K562 (cell line): ENCODE measurements at regions not wholly inside any gene's neighbourhood (a gene's known extent, or its start where the extent isn't known, plus 50 kb on each side); places are given as distances from the start of the nearest gene placed in this dataset.
A peak's percentile ranks its signal among the peaks of the same experiment; 100 is the strongest.

Source experiments
- GABPB2 ChIP-seq: fragments of 250-450 bp; sonication (Bioruptor Pico); conservative IDR thresholded peaks from 2 replicates; pipeline ENCODE4 v1.5.1; 2021; ENCODE audit warnings: mild to moderate bottlenecking
- GTF2F1 ChIP-seq: IDR thresholded peaks from 2 replicates; pipeline ENCODE4 v1.6.1; 2011; ENCODE audit warnings: low read depth, low read length, improper control_type of control experiment
- MXI1 ChIP-seq: IDR thresholded peaks from 2 replicates; pipeline ENCODE4 v1.6.1; 2011; ENCODE audit warnings: low read depth, mild to moderate bottlenecking, improper control_type of control experiment, low read length
- POLR2AphosphoS5 ChIP-seq: IDR thresholded peaks from 2 replicates; pipeline ENCODE4 v1.6.1; 2011; ENCODE audit warnings: mild to moderate bottlenecking, low read depth, low read length, moderate library complexity; ENCODE audit not compliant: control insufficient read depth, insufficient read depth
- RAD51 ChIP-seq: fragments of 450-650 bp; IDR thresholded peaks from 2 replicates; pipeline ENCODE4 v1.7.1; 2016; ENCODE audit warnings: low read depth, mild to moderate bottlenecking, borderline replicate concordance
- STAG1 ChIP-seq: sonication (generic); formaldehyde crosslinking; IDR thresholded peaks from 2 replicates; pipeline ENCODE4 v1.5.0; 2020; ENCODE audit warnings: missing genetic modification reagents, borderline replicate concordance
- ZNF217 ChIP-seq: sonication (generic); formaldehyde crosslinking; IDR thresholded peaks from 2 replicates; pipeline ENCODE4 v1.8.0; 2022; ENCODE audit warnings: mild to moderate bottlenecking, missing genetic modification reagents
- TF ChIP-seq, protein P1 (sequence below): fragments of 450-650 bp; IDR thresholded peaks from 2 replicates; pipeline ENCODE4 v1.6.1; 2016; ENCODE audit warnings: mild to moderate bottlenecking, moderate library complexity
- TF ChIP-seq, protein P2 (sequence below): fragments of 450-650 bp; formaldehyde crosslinking; IDR thresholded peaks from 2 replicates; pipeline ENCODE4 v1.4.0; 2020; ENCODE audit warnings: mild to moderate bottlenecking, mixed read lengths

DNA sequence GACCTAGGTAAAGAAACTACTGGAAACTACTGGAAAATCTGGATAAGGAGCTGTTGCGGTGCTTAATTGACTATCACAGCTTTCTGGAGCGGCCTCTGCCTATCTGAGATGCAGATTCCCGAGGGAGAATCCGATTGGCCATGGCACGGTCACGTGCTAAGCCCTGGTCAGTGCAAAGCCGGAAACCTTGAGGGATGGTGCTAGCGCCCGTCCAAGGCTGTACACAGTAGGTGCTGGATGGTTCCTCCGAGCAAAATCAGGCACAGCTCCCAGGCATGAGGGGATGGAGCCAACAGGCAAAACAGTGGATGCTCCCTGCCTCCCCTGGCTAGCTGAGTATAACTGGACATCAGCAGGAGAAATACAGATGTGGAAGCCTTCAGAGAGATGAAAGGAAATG, 238.7 kb upstream of the HES1 start (continued):
- TF ChIP-seq, protein P1, sequence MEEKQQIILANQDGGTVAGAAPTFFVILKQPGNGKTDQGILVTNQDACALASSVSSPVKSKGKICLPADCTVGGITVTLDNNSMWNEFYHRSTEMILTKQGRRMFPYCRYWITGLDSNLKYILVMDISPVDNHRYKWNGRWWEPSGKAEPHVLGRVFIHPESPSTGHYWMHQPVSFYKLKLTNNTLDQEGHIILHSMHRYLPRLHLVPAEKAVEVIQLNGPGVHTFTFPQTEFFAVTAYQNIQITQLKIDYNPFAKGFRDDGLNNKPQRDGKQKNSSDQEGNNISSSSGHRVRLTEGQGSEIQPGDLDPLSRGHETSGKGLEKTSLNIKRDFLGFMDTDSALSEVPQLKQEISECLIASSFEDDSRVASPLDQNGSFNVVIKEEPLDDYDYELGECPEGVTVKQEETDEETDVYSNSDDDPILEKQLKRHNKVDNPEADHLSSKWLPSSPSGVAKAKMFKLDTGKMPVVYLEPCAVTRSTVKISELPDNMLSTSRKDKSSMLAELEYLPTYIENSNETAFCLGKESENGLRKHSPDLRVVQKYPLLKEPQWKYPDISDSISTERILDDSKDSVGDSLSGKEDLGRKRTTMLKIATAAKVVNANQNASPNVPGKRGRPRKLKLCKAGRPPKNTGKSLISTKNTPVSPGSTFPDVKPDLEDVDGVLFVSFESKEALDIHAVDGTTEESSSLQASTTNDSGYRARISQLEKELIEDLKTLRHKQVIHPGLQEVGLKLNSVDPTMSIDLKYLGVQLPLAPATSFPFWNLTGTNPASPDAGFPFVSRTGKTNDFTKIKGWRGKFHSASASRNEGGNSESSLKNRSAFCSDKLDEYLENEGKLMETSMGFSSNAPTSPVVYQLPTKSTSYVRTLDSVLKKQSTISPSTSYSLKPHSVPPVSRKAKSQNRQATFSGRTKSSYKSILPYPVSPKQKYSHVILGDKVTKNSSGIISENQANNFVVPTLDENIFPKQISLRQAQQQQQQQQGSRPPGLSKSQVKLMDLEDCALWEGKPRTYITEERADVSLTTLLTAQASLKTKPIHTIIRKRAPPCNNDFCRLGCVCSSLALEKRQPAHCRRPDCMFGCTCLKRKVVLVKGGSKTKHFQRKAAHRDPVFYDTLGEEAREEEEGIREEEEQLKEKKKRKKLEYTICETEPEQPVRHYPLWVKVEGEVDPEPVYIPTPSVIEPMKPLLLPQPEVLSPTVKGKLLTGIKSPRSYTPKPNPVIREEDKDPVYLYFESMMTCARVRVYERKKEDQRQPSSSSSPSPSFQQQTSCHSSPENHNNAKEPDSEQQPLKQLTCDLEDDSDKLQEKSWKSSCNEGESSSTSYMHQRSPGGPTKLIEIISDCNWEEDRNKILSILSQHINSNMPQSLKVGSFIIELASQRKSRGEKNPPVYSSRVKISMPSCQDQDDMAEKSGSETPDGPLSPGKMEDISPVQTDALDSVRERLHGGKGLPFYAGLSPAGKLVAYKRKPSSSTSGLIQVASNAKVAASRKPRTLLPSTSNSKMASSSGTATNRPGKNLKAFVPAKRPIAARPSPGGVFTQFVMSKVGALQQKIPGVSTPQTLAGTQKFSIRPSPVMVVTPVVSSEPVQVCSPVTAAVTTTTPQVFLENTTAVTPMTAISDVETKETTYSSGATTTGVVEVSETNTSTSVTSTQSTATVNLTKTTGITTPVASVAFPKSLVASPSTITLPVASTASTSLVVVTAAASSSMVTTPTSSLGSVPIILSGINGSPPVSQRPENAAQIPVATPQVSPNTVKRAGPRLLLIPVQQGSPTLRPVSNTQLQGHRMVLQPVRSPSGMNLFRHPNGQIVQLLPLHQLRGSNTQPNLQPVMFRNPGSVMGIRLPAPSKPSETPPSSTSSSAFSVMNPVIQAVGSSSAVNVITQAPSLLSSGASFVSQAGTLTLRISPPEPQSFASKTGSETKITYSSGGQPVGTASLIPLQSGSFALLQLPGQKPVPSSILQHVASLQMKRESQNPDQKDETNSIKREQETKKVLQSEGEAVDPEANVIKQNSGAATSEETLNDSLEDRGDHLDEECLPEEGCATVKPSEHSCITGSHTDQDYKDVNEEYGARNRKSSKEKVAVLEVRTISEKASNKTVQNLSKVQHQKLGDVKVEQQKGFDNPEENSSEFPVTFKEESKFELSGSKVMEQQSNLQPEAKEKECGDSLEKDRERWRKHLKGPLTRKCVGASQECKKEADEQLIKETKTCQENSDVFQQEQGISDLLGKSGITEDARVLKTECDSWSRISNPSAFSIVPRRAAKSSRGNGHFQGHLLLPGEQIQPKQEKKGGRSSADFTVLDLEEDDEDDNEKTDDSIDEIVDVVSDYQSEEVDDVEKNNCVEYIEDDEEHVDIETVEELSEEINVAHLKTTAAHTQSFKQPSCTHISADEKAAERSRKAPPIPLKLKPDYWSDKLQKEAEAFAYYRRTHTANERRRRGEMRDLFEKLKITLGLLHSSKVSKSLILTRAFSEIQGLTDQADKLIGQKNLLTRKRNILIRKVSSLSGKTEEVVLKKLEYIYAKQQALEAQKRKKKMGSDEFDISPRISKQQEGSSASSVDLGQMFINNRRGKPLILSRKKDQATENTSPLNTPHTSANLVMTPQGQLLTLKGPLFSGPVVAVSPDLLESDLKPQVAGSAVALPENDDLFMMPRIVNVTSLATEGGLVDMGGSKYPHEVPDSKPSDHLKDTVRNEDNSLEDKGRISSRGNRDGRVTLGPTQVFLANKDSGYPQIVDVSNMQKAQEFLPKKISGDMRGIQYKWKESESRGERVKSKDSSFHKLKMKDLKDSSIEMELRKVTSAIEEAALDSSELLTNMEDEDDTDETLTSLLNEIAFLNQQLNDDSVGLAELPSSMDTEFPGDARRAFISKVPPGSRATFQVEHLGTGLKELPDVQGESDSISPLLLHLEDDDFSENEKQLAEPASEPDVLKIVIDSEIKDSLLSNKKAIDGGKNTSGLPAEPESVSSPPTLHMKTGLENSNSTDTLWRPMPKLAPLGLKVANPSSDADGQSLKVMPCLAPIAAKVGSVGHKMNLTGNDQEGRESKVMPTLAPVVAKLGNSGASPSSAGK: peak; percentile 35; the same call in 1 of the 2 replicates
- TF ChIP-seq POLR2AphosphoS5 (no peak), GABPB2 (CRISPR knock-in tag) (no peak), STAG1 (CRISPR knock-in tag) (no peak), GTF2F1 (no peak), MXI1 (no peak), ZNF217 (CRISPR knock-in tag) (no peak), RAD51 (peak; percentile 86)
- TF ChIP-seq, protein P2, sequence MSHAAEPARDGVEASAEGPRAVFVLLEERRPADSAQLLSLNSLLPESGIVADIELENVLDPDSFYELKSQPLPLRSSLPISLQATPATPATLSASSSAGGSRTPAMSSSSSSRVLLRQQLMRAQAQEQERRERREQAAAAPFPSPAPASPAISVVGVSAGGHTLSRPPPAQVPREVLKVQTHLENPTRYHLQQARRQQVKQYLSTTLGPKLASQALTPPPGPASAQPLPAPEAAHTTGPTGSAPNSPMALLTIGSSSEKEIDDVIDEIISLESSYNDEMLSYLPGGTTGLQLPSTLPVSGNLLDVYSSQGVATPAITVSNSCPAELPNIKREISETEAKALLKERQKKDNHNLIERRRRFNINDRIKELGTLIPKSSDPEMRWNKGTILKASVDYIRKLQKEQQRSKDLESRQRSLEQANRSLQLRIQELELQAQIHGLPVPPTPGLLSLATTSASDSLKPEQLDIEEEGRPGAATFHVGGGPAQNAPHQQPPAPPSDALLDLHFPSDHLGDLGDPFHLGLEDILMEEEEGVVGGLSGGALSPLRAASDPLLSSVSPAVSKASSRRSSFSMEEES: peak; percentile 85
